Stomach (tissue), 8 donors: ENCODE measurements at regions not wholly inside any gene's neighbourhood (a gene's known extent, or its start where the extent isn't known, plus 50 kb on each side); places are given as distances from the start of the nearest gene placed in this dataset.

Experiments
- DNase-seq, 2 donors: peaks; one replicate each; pipeline versions ENCODE4 v3.0.0 to v3.0.0-alpha.2; 2013 to 2019
- H3K27ac ChIP-seq, 5 donors: fragments of 200-600 bp in 4 of 5; sonication (generic) in 4 of 5; one replicate each; pipeline ENCODE4 v1.5.1; 2013 to 2019; ENCODE audit warnings: mild to moderate bottlenecking in 1 of 5, moderate library complexity in 1 of 5
- H3K27me3 ChIP-seq, 3 donors: fragments of 200-600 bp; sonication (generic); one replicate each; pipeline ENCODE4 v1.5.1; 2017 to 2019; ENCODE audit warnings: mixed run types in 1 of 3
- H3K36me3 ChIP-seq, 4 donors: fragments of 200-600 bp; sonication (generic); 1 replicate in 3 of 4; 2 replicates in 1 of 4; pipeline ENCODE4 v1.5.1; 2016 to 2019
- H3K4me1 ChIP-seq, 4 donors: fragments of 200-600 bp; sonication (generic); one replicate each; pipeline ENCODE4 v1.5.1; 2016 to 2019
- H3K4me3 ChIP-seq, 4 donors: fragments of 200-600 bp; sonication (generic) in 3 of 4; one replicate each; pipeline ENCODE4 v1.5.1; 2016 to 2019; ENCODE audit warnings: mild to moderate bottlenecking in 1 of 4
- H3K9me3 ChIP-seq, 4 donors: fragments of 200-600 bp; sonication (generic); one replicate each; pipeline ENCODE4 v1.5.1; 2016 to 2019
- EP300 ChIP-seq: sonication (generic); formaldehyde crosslinking; IDR thresholded peaks from one replicate; pipeline ENCODE4 v1.6.1; 2017; ENCODE audit warnings: antibody characterized with exemption
- POLR2A ChIP-seq, 4 donors: fragments of 450-650 bp; IDR thresholded peaks; one replicate each; pipeline ENCODE4 v1.6.1; 2016; ENCODE audit warnings: antibody characterized with exemption in 4 of 4, control low read depth in 2 of 4, mild to moderate bottlenecking in 1 of 4, moderate library complexity in 1 of 4
- POLR2AphosphoS5 ChIP-seq, 3 donors: sonication (generic); formaldehyde crosslinking; IDR thresholded peaks; one replicate each; pipeline ENCODE4 v1.6.1; 2016; ENCODE audit warnings: antibody characterized with exemption in 3 of 3
- WGBS, 5 donors: extraction: QIAGEN DNeasy Blood & Tissue Kit in 3 of 5; methylation state at CpG; one replicate each; pipeline versions ENCODE4 v1.1.5 to v1.1.7; 2013 to 2018; 5-methylcytosine and 5-hydroxymethylcytosine counted together
- intact Hi-C: fragments of 100-400 bp; cut with DNase I; formaldehyde crosslinking; loops from one replicate; pipeline ENCODE4 v1.15.1; 2023; ENCODE audit warnings: low total_unique reads
- TF ChIP-seq, protein P1 (sequence below), 7 experiments: fragments of 450-650 bp in 4 of 7; fragments of 200-600 bp in 3 of 7; sonication (generic) in 3 of 7; IDR thresholded peaks; one replicate each; pipeline ENCODE4 v1.5.1; 2016 to 2019; ENCODE audit warnings: antibody characterized with exemption in 7 of 7, control low read depth in 2 of 7, mild to moderate bottlenecking in 1 of 7
- donor health status: healthy with polysubstance abuse.
- donor health status: Bipolar disorder and iron deficiency.
- donor health status: healthy.

GRCh38 chr6:30832864-30833263 is 51.5 kb upstream of the DDR1 start:
- H3K27ac ChIP-seq, result no peak overlapping the region
- H3K27me3 ChIP-seq, result no peaks in the 10 kb centered on the region
- DNase-seq, result no peak
- 84 to 98% (median 94%) methylated on average over 5 of the region's 5 CpGs for WGBS, 5 donors
- TF ChIP-seq, protein P1, sequence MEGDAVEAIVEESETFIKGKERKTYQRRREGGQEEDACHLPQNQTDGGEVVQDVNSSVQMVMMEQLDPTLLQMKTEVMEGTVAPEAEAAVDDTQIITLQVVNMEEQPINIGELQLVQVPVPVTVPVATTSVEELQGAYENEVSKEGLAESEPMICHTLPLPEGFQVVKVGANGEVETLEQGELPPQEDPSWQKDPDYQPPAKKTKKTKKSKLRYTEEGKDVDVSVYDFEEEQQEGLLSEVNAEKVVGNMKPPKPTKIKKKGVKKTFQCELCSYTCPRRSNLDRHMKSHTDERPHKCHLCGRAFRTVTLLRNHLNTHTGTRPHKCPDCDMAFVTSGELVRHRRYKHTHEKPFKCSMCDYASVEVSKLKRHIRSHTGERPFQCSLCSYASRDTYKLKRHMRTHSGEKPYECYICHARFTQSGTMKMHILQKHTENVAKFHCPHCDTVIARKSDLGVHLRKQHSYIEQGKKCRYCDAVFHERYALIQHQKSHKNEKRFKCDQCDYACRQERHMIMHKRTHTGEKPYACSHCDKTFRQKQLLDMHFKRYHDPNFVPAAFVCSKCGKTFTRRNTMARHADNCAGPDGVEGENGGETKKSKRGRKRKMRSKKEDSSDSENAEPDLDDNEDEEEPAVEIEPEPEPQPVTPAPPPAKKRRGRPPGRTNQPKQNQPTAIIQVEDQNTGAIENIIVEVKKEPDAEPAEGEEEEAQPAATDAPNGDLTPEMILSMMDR (IDR thresholded peaks at IDR 0.05), result no peak
- TF ChIP-seq POLR2A (IDR thresholded peaks at IDR 0.05) (no peak), POLR2AphosphoS5 (IDR thresholded peaks at IDR 0.05) (no peak), EP300 (no peak)
- peaks cover 13 to 37% (median 24%) of the 10 kb centered on the region in 4 donors for H3K4me1 ChIP-seq
- no peaks in the 10 kb centered on the region for H3K36me3 ChIP-seq
- H3K9me3 ChIP-seq, result no peaks in the 10 kb centered on the region
- intact Hi-C loops, result loop anchor here (5.0 to 10.0 kb wide), 2 partner anchors 39 to 242 kb away; no protein-coding TSS in a partner anchor
- H3K4me3 ChIP-seq, result no peak overlapping the region

GRCh38 chr6:30830438-30830837 is 53.9 kb upstream of the DDR1 start:
- H3K4me3 ChIP-seq, result peak overlapping the region in 3 of 4 donors; percentile 12 to 35 (median 20)
- H3K27me3 ChIP-seq, result no peaks in the 10 kb centered on the region
- WGBS, 5 donors, result 44 to 65% (median 45%) methylated on average over 3 of the region's 3 CpGs
- no peaks in the 10 kb centered on the region for H3K9me3 ChIP-seq
- TF ChIP-seq EP300 (no peak), POLR2A (IDR thresholded peaks at IDR 0.05) (no peak), POLR2AphosphoS5 (IDR thresholded peaks at IDR 0.05) (no peak)
- H3K27ac ChIP-seq, result peak overlapping the region; percentile 13 to 82 (median 69)
- no peak for DNase-seq
- no peaks in the 10 kb centered on the region for H3K36me3 ChIP-seq
- intact Hi-C loops, result loop anchor here (5.0 to 10.0 kb wide), 2 partner anchors 42 to 244 kb away; no protein-coding TSS in a partner anchor
- H3K4me1 ChIP-seq, result peaks cover 17 to 32% (median 24%) of the 10 kb centered on the region in 4 donors

DNA sequence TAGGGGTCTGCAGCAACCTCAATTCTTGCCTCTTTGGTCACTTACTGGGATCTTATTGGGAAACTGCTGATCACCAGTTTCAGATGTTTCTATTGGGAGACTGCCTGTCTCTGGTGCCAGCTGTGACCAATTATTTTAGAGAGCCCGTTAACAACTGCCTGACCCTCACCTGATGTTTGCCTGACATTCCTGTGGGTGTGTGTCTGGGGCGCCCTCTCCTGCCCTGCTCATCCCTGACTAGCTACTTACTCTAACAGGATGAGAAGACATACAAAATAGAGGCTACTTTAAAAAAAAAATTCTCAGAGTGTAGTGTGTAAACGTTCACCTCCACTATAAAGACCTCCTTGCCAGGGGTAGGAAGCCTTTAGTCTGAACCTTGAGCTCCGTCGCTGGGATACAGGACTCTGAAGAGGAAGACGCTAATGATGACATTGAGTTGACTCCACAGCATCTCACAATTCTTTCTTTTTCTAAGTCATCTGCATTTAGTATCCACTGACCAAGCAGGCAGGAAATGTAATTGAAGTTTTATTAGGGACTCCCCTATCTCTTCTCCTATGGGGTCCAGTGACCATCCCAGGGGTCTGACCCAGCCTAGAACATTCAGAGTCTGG is 54.6 kb upstream of the DDR1 start:
- DNase-seq, result no peak
- H3K27me3 ChIP-seq, result no peaks in the 10 kb centered on the region
- 74 to 79% (median 78%) methylated on average over 6 of the region's 6 CpGs for WGBS, 5 donors
- H3K36me3 ChIP-seq, result no peaks in the 10 kb centered on the region
- TF ChIP-seq POLR2A (IDR thresholded peaks at IDR 0.05), result no peak
- TF ChIP-seq, protein P1 (IDR thresholded peaks at IDR 0.05), result no peak
- no peak for TF ChIP-seq EP300
- no peak for TF ChIP-seq POLR2AphosphoS5 (IDR thresholded peaks at IDR 0.05)
- intact Hi-C loops, result loop anchor here (5.0 to 10.0 kb wide), 3 partner anchors 43 to 245 kb away; partner anchors contain the start of genes FLOT1 and IER3
- peak overlapping the region; percentile 13 to 82 (median 69) for H3K27ac ChIP-seq
- no peaks in the 10 kb centered on the region for H3K9me3 ChIP-seq
- H3K4me3 ChIP-seq, result peak overlapping the region in 3 of 4 donors; percentile 12 to 35 (median 20)
- H3K4me1 ChIP-seq, result peaks cover 17 to 32% (median 22%) of the 10 kb centered on the region in 4 donors

GRCh38 chr6:30829033-30829432 is 55.3 kb upstream of the DDR1 start:
- peaks cover 17 to 36% (median 22%) of the 10 kb centered on the region in 4 donors for H3K4me1 ChIP-seq
- intact Hi-C loops, result loop anchor here (10.0 kb wide), 1 partner anchor 84 kb away; the partner anchor contains the start of genes FLOT1 and IER3
- WGBS, 5 donors, result 85 to 91% (median 91%) methylated on average over 4 of the region's 4 CpGs
- DNase-seq, result no peak
- no peaks in the 10 kb centered on the region for H3K36me3 ChIP-seq
- no peaks in the 10 kb centered on the region for H3K27me3 ChIP-seq
- H3K27ac ChIP-seq, result peak overlapping the region in 4 of 5 donors; percentile 59 to 82 (median 73)
- H3K9me3 ChIP-seq, result no peaks in the 10 kb centered on the region
- H3K4me3 ChIP-seq, result peak overlapping the region in 2 of 4 donors; percentile 12 to 35
- no peak for TF ChIP-seq POLR2A (IDR thresholded peaks at IDR 0.05)
- TF ChIP-seq, protein P1 (IDR thresholded peaks at IDR 0.05), result no peak
- TF ChIP-seq EP300, result no peak
- TF ChIP-seq POLR2AphosphoS5 (IDR thresholded peaks at IDR 0.05), result no peak
